ENCODE measurements at regions not wholly inside any gene's neighbourhood (a gene's known extent, or its start where the extent isn't known, plus 50 kb on each side); places are given as distances from the start of the nearest gene placed in this dataset.

DNA sequence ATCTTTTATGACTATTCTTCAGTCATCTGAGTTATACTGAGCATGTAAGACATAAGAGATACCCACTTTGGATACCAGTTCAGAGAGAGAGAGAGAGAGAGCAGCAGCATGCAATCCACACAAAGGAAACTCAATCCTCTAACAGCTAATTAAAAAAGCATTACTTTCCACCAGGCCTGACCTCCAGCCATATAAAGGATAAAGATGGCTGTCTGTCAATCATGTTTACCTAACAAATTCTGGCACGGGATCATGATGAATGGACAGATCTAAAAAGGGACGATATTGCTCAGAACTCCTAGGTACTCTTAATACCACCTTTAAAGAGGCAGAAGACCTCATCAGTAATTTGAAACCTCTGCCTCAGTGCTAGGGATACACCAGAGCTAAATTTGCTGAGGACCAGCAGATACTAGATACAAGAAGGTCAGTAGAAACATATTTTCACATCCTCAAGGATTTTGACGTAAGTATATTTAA lies 159.2 kb downstream of the RPS12 start:
- Mint-ChIP-seq H3K4me3 (no peak overlapping the region), H3K4me1 (no peaks in the 10 kb centered on the region), H3K27ac (no peak overlapping the region), H3K9me3 (ENCODE audit: insufficient read depth) (no peaks in the 10 kb centered on the region), H3K27me3 (peaks cover 28% of the 10 kb centered on the region)
- no peaks in the 10 kb centered on the region for H3K36me3 ChIP-seq (replicated peaks in 1 of 2; ENCODE audit: control extremely low read depth in 1 of 2, control insufficient read depth in 1 of 2, extremely low read depth in 1 of 2, insufficient read depth in 2 of 2, low read length in 1 of 2)
- 63% methylated on average over 1 of the region's 3 CpGs for WGBS (ENCODE audit: insufficient coverage)
- H3K9ac ChIP-seq (ENCODE audit: low read length), result no peak overlapping the region
- no peak overlapping the region for H3K27ac ChIP-seq (ENCODE audit: low read length in 2 of 2)
- H3K9me3 ChIP-seq (ENCODE audit: control extremely low read depth in 1 of 3, control insufficient read depth in 2 of 3, insufficient read depth in 1 of 3, low read length in 2 of 3), result no peaks in the 10 kb centered on the region
- ChIA-PET POLR2A (no interaction called here), CTCF (no interaction called here)
- intact Hi-C loops (cut with micrococcal nuclease), result no loop called here
- H4K20me1 ChIP-seq (ENCODE audit: control insufficient read depth, insufficient read depth, low read length, poor library complexity, severe bottlenecking), result no peaks in the 10 kb centered on the region
- H3K27me3 ChIP-seq (replicated peaks in 1 of 4; ENCODE audit: control extremely low read depth in 1 of 4, control insufficient read depth in 3 of 4, insufficient read depth in 4 of 4, low read length in 3 of 4), result no peaks in the 10 kb centered on the region
- H3K4me1 ChIP-seq (ENCODE audit: control insufficient read depth in 2 of 2, insufficient read depth in 2 of 2, low read length in 2 of 2), result no peaks in the 10 kb centered on the region
- TF ChIP-seq, protein P1, sequence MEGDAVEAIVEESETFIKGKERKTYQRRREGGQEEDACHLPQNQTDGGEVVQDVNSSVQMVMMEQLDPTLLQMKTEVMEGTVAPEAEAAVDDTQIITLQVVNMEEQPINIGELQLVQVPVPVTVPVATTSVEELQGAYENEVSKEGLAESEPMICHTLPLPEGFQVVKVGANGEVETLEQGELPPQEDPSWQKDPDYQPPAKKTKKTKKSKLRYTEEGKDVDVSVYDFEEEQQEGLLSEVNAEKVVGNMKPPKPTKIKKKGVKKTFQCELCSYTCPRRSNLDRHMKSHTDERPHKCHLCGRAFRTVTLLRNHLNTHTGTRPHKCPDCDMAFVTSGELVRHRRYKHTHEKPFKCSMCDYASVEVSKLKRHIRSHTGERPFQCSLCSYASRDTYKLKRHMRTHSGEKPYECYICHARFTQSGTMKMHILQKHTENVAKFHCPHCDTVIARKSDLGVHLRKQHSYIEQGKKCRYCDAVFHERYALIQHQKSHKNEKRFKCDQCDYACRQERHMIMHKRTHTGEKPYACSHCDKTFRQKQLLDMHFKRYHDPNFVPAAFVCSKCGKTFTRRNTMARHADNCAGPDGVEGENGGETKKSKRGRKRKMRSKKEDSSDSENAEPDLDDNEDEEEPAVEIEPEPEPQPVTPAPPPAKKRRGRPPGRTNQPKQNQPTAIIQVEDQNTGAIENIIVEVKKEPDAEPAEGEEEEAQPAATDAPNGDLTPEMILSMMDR (IDR thresholded peaks at IDR 0.05), result no peak
- no peak for TF ChIP-seq EZH2 (IDR thresholded peaks at IDR 0.05; ENCODE audit: borderline replicate concordance, insufficient read depth, low read depth, low read length, poor library complexity, severe bottlenecking)
- H3K4me3 ChIP-seq (ENCODE audit: control extremely low read depth in 1 of 5, extremely low read depth in 1 of 5, insufficient read depth in 1 of 5, low read depth in 2 of 5, low read length in 4 of 5), result no peak overlapping the region
- no peak overlapping the region for H2AFZ ChIP-seq (ENCODE audit: insufficient read depth, low read depth, low read length, poor library complexity, severe bottlenecking)
- DNase-seq (no peak), ATAC-seq (ENCODE audit: low read depth) (no peak)
- H3K4me2 ChIP-seq (replicated peaks; ENCODE audit: low read depth, low read length, poor library complexity, severe bottlenecking), result no peak overlapping the region
- H3K79me2 ChIP-seq (ENCODE audit: control insufficient read depth, insufficient read depth, low read length), result no peaks in the 10 kb centered on the region

DNA sequence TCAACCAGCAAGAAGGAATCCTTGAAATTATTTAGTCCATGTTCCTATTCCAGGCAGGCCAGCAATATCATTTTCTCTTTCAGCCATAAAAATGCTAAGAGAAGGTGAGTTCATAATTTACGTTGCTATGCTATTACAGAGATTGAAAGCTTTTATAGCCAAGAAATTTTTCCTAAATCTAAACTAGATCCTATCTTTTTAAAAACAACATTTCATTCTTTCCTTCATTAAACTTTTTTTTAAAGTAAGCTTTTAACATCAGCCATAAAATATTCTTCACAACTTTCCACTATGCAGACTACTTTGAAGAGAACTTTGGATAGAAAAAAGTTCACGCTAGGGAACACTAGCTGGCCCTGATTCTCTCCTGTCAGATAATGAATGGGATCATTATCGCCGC lies 159.8 kb downstream of the RPS12 start:
- peaks cover 29% of the 10 kb centered on the region for H3K27me3 Mint-ChIP-seq
- Histone ChIP-seq H3K4me2 (replicated peaks; ENCODE audit: low read depth, low read length, poor library complexity, severe bottlenecking) (no peak overlapping the region), H3K9ac (ENCODE audit: low read length) (no peak overlapping the region), H3K9me3 (ENCODE audit: control extremely low read depth in 1 of 3, control insufficient read depth in 2 of 3, insufficient read depth in 1 of 3, low read length in 2 of 3) (no peaks in the 10 kb centered on the region), H3K4me1 (ENCODE audit: control insufficient read depth in 2 of 2, insufficient read depth in 2 of 2, low read length in 2 of 2) (no peaks in the 10 kb centered on the region), H3K36me3 (replicated peaks in 1 of 2; ENCODE audit: control extremely low read depth in 1 of 2, control insufficient read depth in 1 of 2, extremely low read depth in 1 of 2, insufficient read depth in 2 of 2, low read length in 1 of 2) (no peaks in the 10 kb centered on the region), H3K4me3 (ENCODE audit: control extremely low read depth in 1 of 5, extremely low read depth in 1 of 5, insufficient read depth in 1 of 5, low read depth in 2 of 5, low read length in 4 of 5) (no peak overlapping the region), H3K27me3 (replicated peaks in 1 of 4; ENCODE audit: control extremely low read depth in 1 of 4, control insufficient read depth in 3 of 4, insufficient read depth in 4 of 4, low read length in 3 of 4) (no peaks in the 10 kb centered on the region), H3K79me2 (ENCODE audit: control insufficient read depth, insufficient read depth, low read length) (no peaks in the 10 kb centered on the region), H4K20me1 (ENCODE audit: control insufficient read depth, insufficient read depth, low read length, poor library complexity, severe bottlenecking) (no peaks in the 10 kb centered on the region), H3K27ac (ENCODE audit: low read length in 2 of 2) (no peak overlapping the region), H2AFZ (ENCODE audit: insufficient read depth, low read depth, low read length, poor library complexity, severe bottlenecking) (no peak overlapping the region)
- no peak for TF ChIP-seq EZH2 (IDR thresholded peaks at IDR 0.05; ENCODE audit: borderline replicate concordance, insufficient read depth, low read depth, low read length, poor library complexity, severe bottlenecking)
- TF ChIP-seq, protein P1 (IDR thresholded peaks at IDR 0.05), result no peak
- H3K27ac Mint-ChIP-seq, result no peak overlapping the region
- no peaks in the 10 kb centered on the region for H3K4me1 Mint-ChIP-seq
- no peaks in the 10 kb centered on the region for H3K9me3 Mint-ChIP-seq (ENCODE audit: insufficient read depth)
- no peak overlapping the region for H3K4me3 Mint-ChIP-seq
- intact Hi-C loops (cut with micrococcal nuclease), result no loop called here
- ChIA-PET POLR2A (no interaction called here), CTCF (interaction anchor here (1.3 kb wide), 1 partner anchor 10 kb away, joined by 3 read pairs; no protein-coding TSS in a partner anchor)
- ATAC-seq (ENCODE audit: low read depth), result no peak
- 100% methylated on average over 3 of the region's 4 CpGs for WGBS (ENCODE audit: insufficient coverage)
- DNase-seq, result no peak
